Endothelial cell of umbilical vein (primary cell): ENCODE measurements at regions not wholly inside any gene's neighbourhood (a gene's known extent, or its start where the extent isn't known, plus 50 kb on each side); places are given as distances from the start of the nearest gene placed in this dataset.

Experiments used
- BruUV-seq: library from RNA; stranded (reverse); fragments of 400-500 nt; replicated peaks from 2 replicates; lab custom pipeline; 2021; lab: Mats Ljungman, UMichigan
- CTCF ChIA-PET: fragments of 300-600, 350-600 bp; sonication (Branson Sonifier 250); formaldehyde crosslinking; loops from one replicate; lab custom pipeline; 2021; ENCODE audit warnings: antibody characterized with exemption, inconsistent platforms; lab: Charles Lee
- POLR2A ChIA-PET: fragments of 300-600, 350-600 bp; sonication (Branson Sonifier 250); formaldehyde crosslinking; loops from one replicate; lab custom pipeline; 2021; ENCODE audit warnings: antibody characterized with exemption, inconsistent platforms; lab: Charles Lee
- DNase-seq: peaks from one replicate; pipeline ENCODE4 v3.0.0-alpha.2; 2011; ENCODE audit warnings: low read depth, low spot score
- FAIRE-seq: peaks from 2 replicates; lab custom pipeline; 2011; peaks lifted over from hg19 to GRCh38; lab: Jason Lieb, UNC
- H2AFZ ChIP-seq: 2 replicates; pipeline ENCODE4 v1.6.0; 2012; ENCODE audit warnings: low read depth, low read length, control low read depth, inconsistent platforms
- H3K27ac ChIP-seq: 2 replicates; pipeline ENCODE4 v1.5.1; 2011; ENCODE audit warnings: low read depth, mild to moderate bottlenecking, control low read depth, low read length, moderate library complexity; ENCODE audit not compliant: insufficient read depth
- H3K27me3 ChIP-seq, 2 experiments: 2 replicates each; pipeline versions ENCODE4 v1.6.0 to v1.6.1; 2011; ENCODE audit warnings: low read length in 2 of 2, mixed read lengths in 1 of 2; ENCODE audit not compliant: control insufficient read depth in 2 of 2, insufficient read depth in 2 of 2
- H3K36me3 ChIP-seq, 2 experiments: 2 replicates in 1 of 2; 3 replicates in 1 of 2; pipeline ENCODE4 v1.5.1; 2011; ENCODE audit warnings: low read length in 2 of 2, mild to moderate bottlenecking in 1 of 2, moderate library complexity in 1 of 2; ENCODE audit not compliant: control insufficient read depth in 2 of 2, insufficient read depth in 2 of 2; ENCODE audit errors: extremely low read depth in 1 of 2
- H3K4me1 ChIP-seq: 3 replicates; pipeline ENCODE4 v1.5.1; 2011; ENCODE audit warnings: mild to moderate bottlenecking, low read length; ENCODE audit not compliant: control insufficient read depth, insufficient read depth; ENCODE audit errors: extremely low read depth
- H3K4me2 ChIP-seq: 2 replicates; pipeline ENCODE4 v1.6.1; 2011; ENCODE audit warnings: low read length, control low read depth, mixed read lengths; ENCODE audit not compliant: insufficient read depth
- H3K4me3 ChIP-seq, 3 experiments: fragments of 200-600 bp in 1 of 3; sonication (generic), shearing (Covaris generic) in 1 of 3; replicated peaks in 1 of 3; 2 replicates each; pipeline ENCODE4 v1.5.1; 2011 to 2016; ENCODE audit warnings: control low read depth in 3 of 3, low read length in 3 of 3, mild to moderate bottlenecking in 2 of 3, inconsistent platforms in 1 of 3, low read depth in 1 of 3, moderate library complexity in 1 of 3; ENCODE audit not compliant: insufficient read depth in 1 of 3
- H3K79me2 ChIP-seq: 2 replicates; pipeline ENCODE4 v1.6.0; 2012; ENCODE audit warnings: low read length, inconsistent platforms; ENCODE audit not compliant: control insufficient read depth, insufficient read depth
- H3K9ac ChIP-seq: replicated peaks from 2 replicates; pipeline ENCODE3; 2011; ENCODE audit warnings: low read length, control low read depth; ENCODE audit not compliant: insufficient read depth; ENCODE audit errors: extremely low read depth
- H3K9me1 ChIP-seq: replicated peaks from 3 replicates; pipeline ENCODE4 v1.6.0; 2011; ENCODE audit warnings: mild to moderate bottlenecking, low read length; ENCODE audit not compliant: control insufficient read depth, insufficient read depth; ENCODE audit errors: extremely low read depth
- H3K9me3 ChIP-seq: replicated peaks from 2 replicates; pipeline ENCODE4 v1.5.1; 2012; ENCODE audit warnings: low read length, inconsistent platforms; ENCODE audit not compliant: control insufficient read depth, insufficient read depth
- H4K20me1 ChIP-seq: replicated peaks from 2 replicates; pipeline ENCODE3; 2011; ENCODE audit warnings: mild to moderate bottlenecking, low read length; ENCODE audit not compliant: control insufficient read depth, insufficient read depth; ENCODE audit errors: extremely low read depth
- FOS ChIP-seq: IDR thresholded peaks from 2 replicates; pipeline ENCODE4 v1.6.1; 2011; ENCODE audit warnings: mild to moderate bottlenecking, low read length, moderate library complexity, borderline replicate concordance; ENCODE audit not compliant: insufficient read depth
- GATA2 ChIP-seq: IDR thresholded peaks from 2 replicates; pipeline ENCODE4 v1.7.0; 2011; ENCODE audit warnings: low read depth, mild to moderate bottlenecking, moderate library complexity, mixed read lengths, low read length; ENCODE audit not compliant: insufficient read length, insufficient read depth
- JUN ChIP-seq: IDR thresholded peaks from 2 replicates; pipeline ENCODE4 v1.6.1; 2011; ENCODE audit warnings: borderline replicate concordance, low read depth; ENCODE audit not compliant: insufficient read length, insufficient read depth
- MYC ChIP-seq: IDR thresholded peaks from one replicate; pipeline ENCODE4 v1.6.1; 2011; ENCODE audit warnings: mild to moderate bottlenecking, low read depth, low read length
- POLR2A ChIP-seq: IDR thresholded peaks from 2 replicates; pipeline ENCODE4 v1.6.1; 2012; ENCODE audit warnings: low read depth, mild to moderate bottlenecking, control low read depth, low read length
- POLR2AphosphoS5 ChIP-seq: IDR thresholded peaks from 2 replicates; pipeline ENCODE4 v1.6.1; 2012; ENCODE audit warnings: low read depth, mild to moderate bottlenecking, control low read depth, low read length, moderate library complexity; ENCODE audit not compliant: insufficient read depth
- dilution Hi-C: fragments of 300-500 bp; cut with MboI; formaldehyde crosslinking; loops from one replicate; pipeline ENCODE4 v1.15.0; 2019; ENCODE audit warnings: low sequenced_read_pairs; ENCODE audit not compliant: extremely low pct_ligation_motif_present
- intact Hi-C: fragments of 100-400 bp; cut with micrococcal nuclease; formaldehyde crosslinking; loops from one replicate; pipeline ENCODE4 v1.10.0; 2022
- TF ChIP-seq, protein P1 (sequence below): IDR thresholded peaks from 2 replicates; pipeline ENCODE4 v1.6.1; 2011; ENCODE audit not compliant: insufficient read depth, insufficient read length
- TF ChIP-seq, protein P2 (sequence below), 2 donors: IDR thresholded peaks; 1 replicate in 1 of 2; 2 replicates in 1 of 2; pipeline ENCODE4 v1.5.1; 2011; ENCODE audit warnings: low read length in 2 of 2, mild to moderate bottlenecking in 2 of 2, moderate library complexity in 2 of 2, control low read depth in 1 of 2, inconsistent platforms in 1 of 2, low read depth in 1 of 2; ENCODE audit not compliant: insufficient read depth in 1 of 2; ENCODE audit errors: extremely low read depth in 1 of 2

GRCh38 chr3:64457811-64458210, 230.0 kb downstream of the ADAMTS9 start:
- no peak overlapping the region for H3K4me2 ChIP-seq
- peaks cover 8 to 14% of the 10 kb centered on the region in 2 experiments for H3K27me3 ChIP-seq
- dilution Hi-C loops (loop anchor here (25.0 kb wide), 1 partner anchor 421 kb away; no protein-coding TSS in a partner anchor), intact Hi-C loops (no loop called here)
- no peak for DNase-seq
- no peaks in the 10 kb centered on the region for H3K79me2 ChIP-seq
- TF ChIP-seq, protein P1, sequence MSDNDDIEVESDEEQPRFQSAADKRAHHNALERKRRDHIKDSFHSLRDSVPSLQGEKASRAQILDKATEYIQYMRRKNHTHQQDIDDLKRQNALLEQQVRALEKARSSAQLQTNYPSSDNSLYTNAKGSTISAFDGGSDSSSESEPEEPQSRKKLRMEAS, result no peak
- no peak for TF ChIP-seq GATA2
- no peak for TF ChIP-seq FOS
- TF ChIP-seq MYC, result no peak
- no peak for TF ChIP-seq POLR2AphosphoS5
- no peak for TF ChIP-seq JUN
- TF ChIP-seq, protein P2, sequence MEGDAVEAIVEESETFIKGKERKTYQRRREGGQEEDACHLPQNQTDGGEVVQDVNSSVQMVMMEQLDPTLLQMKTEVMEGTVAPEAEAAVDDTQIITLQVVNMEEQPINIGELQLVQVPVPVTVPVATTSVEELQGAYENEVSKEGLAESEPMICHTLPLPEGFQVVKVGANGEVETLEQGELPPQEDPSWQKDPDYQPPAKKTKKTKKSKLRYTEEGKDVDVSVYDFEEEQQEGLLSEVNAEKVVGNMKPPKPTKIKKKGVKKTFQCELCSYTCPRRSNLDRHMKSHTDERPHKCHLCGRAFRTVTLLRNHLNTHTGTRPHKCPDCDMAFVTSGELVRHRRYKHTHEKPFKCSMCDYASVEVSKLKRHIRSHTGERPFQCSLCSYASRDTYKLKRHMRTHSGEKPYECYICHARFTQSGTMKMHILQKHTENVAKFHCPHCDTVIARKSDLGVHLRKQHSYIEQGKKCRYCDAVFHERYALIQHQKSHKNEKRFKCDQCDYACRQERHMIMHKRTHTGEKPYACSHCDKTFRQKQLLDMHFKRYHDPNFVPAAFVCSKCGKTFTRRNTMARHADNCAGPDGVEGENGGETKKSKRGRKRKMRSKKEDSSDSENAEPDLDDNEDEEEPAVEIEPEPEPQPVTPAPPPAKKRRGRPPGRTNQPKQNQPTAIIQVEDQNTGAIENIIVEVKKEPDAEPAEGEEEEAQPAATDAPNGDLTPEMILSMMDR (IDR thresholded peaks at IDR 0.05; ENCODE audit: extremely low read depth in 1 of 2, insufficient read depth in 1 of 2, low read depth in 1 of 2, low read length in 2 of 2), result no peak
- no peak for TF ChIP-seq POLR2A
- H3K4me1 ChIP-seq, result no peaks in the 10 kb centered on the region
- no peaks in the 10 kb centered on the region for H3K9me1 ChIP-seq
- H3K9me3 ChIP-seq, result no peaks in the 10 kb centered on the region
- no peak for FAIRE-seq
- H3K9ac ChIP-seq, result no peak overlapping the region
- no peaks in the 10 kb centered on the region for H4K20me1 ChIP-seq
- BruUV-seq, result no TSS peak
- POLR2A ChIA-PET, result no interaction called here
- no peak overlapping the region for H3K4me3 ChIP-seq
- no peak overlapping the region for H3K27ac ChIP-seq
- no peaks in the 10 kb centered on the region for H3K36me3 ChIP-seq
- CTCF ChIA-PET, result no interaction called here
- no peak overlapping the region for H2AFZ ChIP-seq
